HG03520 (cell line): ENCODE measurements at regions not wholly inside any gene's neighbourhood (a gene's known extent, or its start where the extent isn't known, plus 50 kb on each side); places are given as distances from the start of the nearest gene placed in this dataset.

ENCODE experiments used
- ATAC-seq: cut with Tn5 transposase; IDR thresholded peaks from one replicate; pipeline ENCODE4 v1.9.1; 2021; ENCODE audit warnings: mild to moderate bottlenecking, moderate library complexity; ENCODE audit not compliant: unreplicated experiment

DNA sequence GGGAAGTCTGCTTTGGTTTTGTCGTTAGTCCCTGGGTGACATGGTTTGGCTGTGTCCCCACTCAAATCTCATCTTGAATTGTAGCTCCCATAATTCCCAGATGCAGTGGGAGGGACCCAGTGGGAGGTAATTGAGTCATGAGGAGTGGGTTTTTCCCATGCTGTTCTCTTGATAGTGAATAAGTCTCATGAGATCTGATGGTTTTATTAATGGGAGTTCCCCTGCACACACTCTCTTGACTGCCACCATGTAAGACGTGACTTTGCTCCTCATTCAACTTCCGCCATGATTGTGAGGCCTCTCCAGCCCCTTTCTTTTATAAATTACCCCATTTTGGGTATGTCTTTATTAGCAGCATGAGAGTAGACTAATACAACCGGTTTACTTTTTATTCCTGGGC, 405.8 kb upstream of the ID2 start:
- ATAC-seq, result no peak

DNA sequence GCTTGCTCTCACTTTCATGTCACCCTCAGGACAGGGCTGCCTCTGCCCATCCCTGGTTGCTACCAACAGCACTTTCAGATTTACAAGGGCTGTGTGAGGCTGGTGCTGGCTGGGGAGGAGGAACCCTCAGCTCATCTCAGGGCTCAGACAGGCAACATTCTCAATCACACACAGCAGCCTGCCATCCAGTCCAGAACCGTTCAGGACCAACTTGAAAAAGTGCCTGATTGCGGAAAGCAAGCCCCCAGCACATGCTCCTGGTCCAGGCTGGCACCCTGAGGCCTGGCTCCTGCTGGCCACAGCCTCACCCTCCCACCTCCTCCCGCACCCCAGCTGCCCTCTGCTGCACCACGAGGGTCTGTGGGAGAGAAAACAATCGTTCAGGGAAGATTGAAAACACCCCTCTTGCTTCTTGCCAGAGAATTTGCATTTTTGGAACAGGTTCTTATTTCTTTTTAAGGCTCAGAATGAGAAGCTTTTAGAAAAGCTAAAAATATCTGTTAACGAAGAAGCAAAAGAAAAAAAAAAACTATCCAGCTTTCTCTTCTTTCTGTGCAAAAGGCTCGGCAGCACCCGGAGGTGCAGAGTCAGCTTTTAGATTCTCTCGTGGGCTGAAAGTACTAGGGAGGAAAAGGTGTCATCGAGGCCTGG, 403.8 kb upstream of the ID2 start:
- peak; percentile 61 for ATAC-seq

DNA sequence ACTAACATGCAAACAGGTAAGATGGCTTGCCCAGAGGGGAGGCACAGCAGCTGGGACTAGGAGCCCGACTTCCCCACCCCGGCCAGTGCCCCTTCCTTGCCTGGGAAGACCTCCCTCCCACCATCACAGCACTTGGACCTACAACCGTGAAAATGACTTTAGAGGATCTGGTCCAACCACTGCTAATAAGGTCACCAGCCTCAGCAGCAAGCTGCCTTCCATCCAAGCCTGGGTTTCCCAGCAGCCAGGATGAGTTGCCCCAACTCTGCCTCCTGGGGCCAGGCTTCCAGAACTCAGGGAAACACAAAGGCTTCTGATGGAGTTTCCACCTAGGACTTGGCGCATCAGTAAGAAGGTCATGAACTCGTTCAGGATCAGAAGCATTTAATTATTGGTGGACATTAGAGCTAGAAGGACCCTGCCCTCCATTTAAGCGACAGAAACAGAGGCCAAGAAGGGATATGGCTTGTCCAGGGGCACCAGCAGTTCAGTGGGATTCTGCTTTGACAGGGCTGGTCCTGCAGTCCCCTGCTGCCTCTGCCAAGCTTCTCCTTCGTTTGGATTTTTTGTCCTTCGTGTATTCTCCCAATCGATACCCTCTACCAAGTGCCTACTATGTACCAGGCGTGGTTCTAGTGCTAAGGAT, 403.0 kb upstream of the ID2 start:
- ATAC-seq, result no peak

DNA sequence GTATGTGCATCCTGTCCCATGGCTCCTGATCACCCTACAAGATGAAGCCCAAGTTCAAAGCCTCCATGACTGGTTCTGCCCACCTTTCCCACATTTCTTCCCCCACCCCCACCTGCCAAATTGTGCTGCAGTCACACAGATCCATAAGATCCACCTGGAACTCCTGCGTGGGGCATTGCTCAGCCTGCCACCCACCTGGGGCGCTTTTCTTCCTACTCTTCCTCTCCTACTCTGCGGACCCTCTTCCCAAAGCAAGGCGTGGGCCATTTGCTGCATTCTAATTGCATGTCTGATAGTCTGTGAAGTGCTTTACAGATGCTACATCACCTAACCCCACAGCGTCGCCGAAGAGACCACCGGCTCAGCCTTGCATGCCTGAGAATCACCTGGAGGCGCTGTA, 402.4 kb upstream of the ID2 start:
- no peak for ATAC-seq

DNA sequence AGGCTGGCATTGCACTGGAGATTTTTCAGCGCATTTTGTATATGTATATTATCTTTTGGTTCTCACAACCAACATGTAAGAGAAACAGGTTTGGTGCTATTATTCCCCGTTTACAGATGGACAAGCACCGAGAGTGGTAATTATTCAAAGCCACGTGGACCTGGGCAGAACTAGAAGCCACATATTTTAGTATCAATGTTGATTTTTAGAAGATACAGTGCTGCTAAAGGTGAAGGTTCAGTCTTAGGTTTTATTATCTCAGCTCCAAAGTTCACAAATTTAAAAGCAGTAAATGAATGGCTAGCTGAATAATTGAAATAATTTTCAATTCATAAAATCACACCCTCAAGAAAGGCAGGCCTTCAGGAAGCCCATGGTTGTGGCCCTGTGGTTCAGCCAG, 400.6 kb upstream of the ID2 start:
- ATAC-seq, result no peak

DNA sequence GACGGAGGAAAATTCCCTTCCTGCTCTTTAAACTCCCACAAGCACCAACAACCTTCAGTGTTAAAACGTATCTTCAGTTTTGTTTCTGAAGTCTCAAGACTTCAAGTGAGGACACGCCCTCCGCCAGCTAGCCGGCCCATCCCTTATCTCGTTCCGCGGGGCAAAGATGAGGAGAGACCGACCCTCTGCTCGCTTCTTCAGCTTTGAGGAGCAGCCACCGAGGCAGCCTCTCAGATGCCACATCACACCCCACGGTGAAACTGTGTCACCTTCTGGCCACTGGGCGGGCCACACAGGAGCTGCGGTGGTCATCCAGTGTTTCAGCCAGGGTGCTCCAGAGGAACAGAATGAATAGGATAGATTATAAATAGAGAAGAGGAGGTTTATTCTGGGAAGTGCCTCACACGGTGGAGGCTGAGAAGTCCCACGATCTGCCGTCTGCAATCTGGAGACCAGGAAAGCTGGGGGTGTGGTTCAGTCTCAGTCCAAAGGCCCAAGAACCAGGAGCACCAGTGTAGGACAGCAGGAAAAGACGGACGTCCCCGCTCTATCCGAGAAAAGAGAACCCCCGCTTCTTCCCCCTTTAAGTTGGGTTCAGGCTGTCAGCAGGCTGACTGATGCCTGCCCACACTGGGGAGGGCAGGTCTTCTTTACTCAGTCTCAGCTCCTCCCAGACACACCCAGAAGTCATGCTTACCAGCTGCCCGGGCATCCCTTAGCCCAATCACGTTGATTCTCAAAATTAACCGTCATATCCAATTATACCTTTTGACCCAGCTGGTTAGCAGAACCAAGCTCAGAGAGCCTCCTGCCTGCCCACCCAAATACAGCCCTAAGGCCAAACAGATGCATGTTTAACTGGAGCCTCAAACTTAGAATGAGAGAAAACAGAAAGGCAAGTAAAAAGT, 399.7 kb upstream of the ID2 start:
- ATAC-seq, result no peak

DNA sequence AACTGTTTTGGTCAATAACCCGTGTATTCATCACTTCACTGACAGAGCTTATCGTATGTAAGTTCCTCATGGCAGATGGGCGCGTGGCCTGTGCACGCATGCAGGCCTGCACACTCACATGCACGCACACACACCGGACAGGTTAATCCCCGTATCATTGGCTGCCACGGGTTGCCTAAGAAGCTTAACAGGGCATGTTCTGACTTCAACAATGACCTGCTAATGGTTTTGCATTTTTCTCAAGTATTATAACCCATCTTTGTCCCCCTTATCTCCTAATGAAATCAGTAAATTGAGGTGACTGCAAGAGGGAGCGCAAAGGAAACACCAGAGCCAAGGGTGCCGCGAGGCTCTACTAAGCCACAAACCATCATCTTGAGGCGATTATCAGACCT, 399.0 kb upstream of the ID2 start:
- ATAC-seq, result no peak

DNA sequence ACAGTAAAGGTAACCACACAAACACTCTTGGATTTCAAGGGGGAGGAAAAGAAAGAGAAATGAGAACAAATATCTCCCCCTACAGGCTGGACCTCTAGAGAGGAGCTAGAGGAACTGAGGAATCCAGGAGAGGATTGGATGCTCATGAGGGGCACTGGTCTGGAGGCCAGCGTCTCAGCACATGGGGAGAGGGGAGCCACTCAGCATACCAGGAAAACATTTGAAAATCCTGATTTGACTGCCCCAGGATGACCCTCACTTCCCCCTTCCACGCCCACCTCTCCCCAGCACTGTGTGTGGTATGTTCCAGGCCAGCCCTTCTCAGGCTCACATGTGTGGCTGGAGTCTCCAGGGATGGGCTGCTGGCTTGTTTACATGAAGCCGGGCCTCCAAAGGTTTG, 396.8 kb upstream of the ID2 start:
- no peak for ATAC-seq

DNA sequence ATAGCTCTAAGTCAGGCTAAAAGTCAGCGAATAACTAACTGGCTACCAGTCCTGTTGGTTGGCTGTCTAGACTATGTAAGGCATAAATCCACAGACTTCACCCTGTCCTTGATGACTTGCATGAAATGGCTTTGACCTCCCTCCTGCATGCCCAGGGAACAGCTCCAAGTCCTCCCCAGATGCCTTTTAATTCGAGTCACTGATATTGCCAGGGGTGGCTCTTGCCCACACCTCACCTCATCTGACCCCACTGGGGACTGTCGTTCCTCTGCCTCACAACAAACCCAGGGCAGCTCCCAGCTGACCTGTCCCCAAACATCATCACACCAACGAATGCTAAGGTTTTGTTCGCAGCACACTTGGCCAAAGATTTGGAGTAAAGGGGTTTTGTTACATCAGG, 396.0 kb upstream of the ID2 start:
- no peak for ATAC-seq

DNA sequence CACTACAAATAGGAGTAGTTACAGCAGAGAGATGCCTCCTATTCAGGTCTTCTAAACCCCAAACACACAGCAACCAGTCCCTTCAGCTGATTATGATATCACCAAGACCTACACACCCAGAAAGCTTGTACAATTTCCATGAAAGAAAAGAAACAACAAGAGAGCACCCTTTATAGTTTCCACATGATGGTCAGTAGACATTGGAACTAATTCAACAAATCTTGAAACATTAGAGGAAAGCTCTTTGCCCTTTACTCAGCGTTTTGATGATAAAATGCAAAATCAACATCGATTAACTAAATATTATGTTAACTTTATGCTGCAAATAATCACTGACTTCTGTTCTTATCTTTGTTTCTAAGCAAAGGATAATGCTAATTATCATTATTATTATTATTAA, 393.6 kb upstream of the ID2 start:
- no peak for ATAC-seq

DNA sequence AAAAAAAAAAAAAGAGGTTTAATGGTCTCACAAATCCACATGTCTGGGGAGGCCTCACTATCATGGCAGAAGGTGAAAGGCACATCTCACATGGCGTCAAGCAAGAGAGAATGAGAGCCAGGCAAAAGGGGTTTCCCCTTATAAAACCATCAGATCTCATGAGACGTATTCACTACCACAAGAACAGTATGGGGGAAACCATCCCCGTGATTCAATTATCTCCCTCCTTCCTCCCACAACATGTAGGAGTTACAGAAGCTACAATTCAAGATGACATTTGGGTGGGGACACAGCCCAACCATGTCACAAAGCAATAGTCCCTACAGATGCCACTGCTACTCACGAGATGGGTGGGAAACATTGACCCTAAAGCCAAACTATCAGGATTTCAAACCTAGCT, 392.7 kb upstream of the ID2 start:
- ATAC-seq, result no peak

DNA sequence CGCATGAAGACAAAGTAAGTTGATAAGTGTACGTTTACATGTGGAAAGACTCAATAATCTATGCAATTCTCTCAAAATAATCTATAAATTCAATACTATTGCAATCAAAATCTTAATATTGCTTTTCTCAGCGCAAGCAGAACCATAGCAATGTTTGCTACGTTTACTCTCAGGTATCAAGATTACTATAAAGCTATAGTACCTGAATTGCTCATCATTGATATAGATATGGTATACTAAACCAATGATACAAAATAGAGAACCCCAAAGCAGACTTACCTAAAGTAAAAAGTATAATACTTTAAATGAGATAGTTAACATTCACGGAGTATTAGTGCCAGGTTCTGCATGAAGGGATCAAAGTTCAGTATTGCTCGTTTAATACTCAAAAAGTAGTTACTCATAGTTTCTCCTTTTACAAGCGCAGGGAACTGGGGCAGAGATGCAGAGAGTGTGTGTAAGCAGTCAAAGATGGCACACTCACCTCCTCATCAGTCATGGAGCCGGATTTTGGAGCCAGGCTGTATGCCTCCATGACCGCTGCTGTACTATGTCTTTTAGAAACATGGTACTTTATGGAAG, 391.0 kb upstream of the ID2 start:
- ATAC-seq, result no peak

DNA sequence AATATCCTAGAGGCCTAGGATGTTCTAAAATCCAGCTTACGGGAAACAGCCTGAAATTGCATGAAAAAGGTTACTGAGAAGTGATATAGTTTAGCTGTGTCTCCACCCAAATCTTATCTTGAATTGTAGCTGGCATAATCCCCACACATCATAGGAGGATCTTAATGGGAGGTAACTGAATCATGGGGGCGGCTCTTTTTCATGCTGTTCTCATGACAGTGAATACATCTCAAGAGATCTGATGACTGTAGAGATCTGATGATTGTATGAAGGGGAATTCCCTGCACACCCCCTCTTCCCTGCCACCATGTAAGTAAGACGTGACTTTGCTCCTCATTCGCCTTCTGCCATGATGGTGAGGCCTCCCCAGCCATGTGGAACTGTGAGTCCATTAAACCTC, 385.6 kb upstream of the ID2 start:
- ATAC-seq, result no peak

DNA sequence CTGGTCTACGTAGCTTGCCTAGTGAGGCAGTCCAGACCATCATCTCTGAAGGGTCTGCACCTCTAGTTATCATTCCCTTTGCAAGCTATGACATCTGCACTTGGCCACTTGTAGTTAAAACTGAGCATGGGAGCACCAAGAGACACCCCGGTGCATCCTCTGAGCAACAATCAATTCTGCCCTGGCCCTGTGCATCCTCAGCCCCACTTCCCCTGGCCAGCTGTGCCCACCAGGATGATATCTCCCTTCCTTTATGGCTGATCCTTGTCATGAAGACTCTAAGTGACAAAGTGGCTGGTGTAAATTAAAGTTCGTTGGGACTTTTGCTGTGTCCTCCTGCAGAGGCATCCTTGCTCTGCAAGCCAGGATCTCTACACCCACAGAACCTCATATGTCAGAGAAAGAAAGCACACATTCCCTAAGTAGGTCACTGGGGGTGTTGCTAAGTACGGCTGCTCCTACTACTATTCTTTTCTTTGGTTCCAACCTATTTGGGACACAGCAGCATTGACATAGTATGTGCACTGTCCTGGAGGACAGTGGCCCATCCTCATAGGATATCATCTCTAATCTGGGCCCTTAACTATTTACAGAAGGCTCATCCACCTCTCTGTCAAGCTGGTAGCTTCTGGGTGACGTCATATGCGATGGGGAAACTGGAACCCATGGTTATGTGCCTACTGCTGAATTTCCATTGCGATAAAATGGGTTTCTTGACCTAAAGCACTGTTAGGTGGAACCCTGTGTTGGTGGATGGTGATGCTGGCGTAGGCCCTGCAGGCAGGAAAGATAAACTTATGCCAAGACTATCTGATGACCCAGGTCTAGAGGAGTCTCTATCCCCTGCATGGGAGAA, 384.3 kb upstream of the ID2 start:
- no peak for ATAC-seq

DNA sequence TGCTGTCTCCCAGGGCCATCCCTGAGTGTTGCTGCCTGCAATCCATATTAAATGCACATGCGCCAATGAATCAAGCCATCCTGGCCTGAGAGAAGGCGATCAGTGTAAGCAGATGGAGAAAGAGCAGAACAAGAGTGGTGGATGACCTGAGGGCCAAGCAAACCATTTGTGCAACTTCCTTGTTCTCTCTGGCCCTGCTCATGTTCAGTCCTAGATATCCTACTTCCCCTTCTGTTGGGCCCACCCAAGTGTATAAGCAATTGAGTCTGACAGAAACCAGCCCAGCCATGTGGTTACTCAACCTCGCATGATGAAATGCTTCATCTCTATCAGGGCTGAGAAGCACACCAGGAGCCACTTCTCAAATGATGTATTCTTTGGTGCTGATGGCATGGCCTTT, 383.1 kb upstream of the ID2 start:
- peak; percentile 23 for ATAC-seq

DNA sequence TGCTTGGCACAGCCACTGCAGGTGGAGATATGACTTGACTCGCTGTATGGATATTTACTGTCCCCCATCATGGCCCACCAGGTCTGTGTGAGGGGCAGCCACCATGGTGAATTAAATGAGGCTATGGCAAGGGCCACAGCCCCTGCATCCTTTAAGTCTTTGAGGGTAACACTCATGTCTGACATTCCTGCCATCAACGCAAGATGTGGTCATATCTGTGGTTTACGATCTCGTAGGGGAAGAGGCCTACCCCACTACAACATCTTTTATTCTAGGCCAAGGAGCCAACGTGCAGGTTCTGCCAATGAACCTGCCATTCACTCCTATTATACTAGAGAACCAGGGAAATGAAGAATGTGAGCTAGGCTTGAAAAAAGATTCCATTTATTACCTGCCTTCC, 381.6 kb upstream of the ID2 start:
- no peak for ATAC-seq

DNA sequence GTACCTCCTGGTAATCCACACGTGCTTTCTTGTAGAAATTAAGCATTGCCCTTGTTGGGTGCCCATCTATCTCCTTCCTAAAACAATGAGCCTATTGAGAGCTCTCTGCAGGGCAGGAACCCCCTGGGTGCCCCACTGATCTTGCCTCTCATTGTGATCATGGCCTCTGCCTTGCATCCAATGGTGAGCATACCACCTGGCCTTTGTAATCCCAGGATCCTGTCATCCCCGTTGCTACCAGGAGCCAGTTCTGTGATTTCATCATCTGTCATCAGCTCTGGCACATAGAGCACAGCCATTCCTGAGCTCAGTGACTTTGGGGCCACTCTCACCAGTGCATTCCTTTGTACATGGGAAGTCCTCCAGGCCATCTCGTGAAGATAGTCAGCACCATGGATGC, 381.0 kb upstream of the ID2 start:
- ATAC-seq, result no peak

DNA sequence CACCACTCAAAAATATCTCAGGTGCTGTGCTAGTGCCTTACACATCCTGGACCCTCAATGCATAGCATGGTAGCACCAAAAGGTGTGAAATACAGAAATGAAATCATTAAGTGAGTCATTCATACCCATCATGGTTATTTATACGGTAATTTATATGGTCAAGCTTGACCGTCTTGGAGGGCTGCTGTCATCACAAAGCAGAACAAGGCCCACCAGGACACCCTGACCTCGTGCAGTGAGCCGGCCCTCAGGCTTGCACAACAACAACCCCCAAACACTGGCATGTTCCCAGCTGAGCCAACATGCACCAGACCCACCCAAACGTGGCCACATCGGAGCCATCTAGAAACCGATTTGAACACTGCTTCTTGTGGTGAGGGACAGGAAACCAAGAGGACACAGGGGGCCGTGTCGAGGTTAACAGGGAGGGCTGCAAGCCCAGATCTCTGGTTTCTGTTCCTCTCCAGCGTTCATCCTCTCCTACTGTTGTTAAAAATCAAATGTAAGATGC, 378.5 kb upstream of the ID2 start:
- peak; percentile 66 for ATAC-seq

DNA sequence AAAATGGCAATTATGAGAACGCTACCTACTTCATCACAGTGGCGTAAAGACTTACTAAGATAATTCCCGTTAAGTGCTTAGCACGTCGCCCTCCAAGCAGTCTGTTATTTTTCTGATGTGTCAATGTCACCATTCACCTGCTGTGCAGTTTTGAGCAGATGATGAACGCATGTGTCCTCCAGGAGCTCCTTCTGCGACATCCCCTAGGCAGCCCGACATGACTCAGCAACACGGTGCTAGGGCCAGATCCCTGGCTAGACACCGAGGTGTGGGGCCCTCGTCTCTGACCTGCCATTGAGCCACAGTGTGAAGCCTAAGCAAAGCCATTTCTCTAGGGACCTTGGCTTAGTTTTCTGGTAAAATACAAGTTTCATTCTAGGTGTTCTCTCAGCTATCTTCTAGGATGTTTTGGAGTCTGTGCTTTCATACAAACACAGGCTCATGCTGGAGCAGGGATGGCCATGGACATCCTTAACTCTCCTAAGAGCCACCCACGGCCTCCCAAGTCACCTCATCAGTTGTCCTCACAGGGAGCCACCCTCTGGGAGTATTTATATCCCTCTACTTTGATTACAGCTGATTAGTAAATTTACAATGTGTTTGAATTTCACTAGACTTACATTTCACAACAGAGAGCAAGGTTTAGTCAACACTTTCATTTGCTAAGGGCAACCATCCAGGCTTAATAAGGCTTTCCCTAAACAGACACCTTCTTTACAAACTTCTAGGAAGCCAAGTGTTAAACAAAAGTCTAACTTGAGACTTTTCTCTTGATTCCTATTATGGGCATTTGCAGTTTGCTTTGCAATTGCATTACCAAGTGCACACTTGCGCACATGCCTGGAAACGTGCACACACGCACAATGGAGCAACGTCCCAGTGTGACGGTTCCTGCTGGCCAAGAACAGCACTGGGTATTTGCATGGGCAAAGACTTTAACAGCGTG, 376.8 kb upstream of the ID2 start:
- no peak for ATAC-seq
